ENCODE measurements at regions not wholly inside any gene's neighbourhood (a gene's known extent, or its start where the extent isn't known, plus 50 kb on each side); places are given as distances from the start of the nearest gene placed in this dataset.

DNA sequence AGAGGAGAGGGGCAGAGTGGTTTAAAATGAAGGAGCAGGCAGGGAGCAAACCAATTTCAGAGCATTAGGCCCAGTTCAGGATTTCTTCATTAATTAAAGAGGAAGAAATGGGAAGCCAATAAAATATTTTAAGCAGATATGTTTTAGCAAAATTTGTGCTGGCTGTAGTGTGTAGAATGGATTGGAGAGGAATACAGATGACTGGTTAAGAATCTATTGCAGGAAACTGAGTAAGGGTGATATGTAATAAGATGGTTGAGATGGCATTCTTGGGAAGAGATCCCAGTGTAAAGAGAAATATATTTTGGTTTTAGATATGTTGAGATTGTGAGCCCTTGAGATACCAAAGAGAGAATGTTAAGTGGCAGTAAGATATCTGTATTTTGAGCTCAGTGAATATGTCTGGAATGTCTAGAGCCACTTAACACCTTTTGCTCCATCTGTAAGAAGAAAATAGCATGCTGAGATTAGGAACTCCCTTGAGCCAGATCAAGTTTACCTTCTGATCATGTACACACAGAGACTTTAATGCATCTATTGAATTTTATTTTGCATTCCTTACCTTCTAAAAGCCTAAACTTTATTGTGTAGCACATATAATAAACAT is 79.5 kb upstream of the SLC27A6 start:
- no peaks in the 10 kb centered on the region for H3K36me3 Mint-ChIP-seq (ENCODE audit: low read depth)
- H3K27me3 Mint-ChIP-seq (ENCODE audit: low read depth, poor library complexity) = peaks cover 5% of the 10 kb centered on the region
- TF ChIP-seq, protein P1, sequence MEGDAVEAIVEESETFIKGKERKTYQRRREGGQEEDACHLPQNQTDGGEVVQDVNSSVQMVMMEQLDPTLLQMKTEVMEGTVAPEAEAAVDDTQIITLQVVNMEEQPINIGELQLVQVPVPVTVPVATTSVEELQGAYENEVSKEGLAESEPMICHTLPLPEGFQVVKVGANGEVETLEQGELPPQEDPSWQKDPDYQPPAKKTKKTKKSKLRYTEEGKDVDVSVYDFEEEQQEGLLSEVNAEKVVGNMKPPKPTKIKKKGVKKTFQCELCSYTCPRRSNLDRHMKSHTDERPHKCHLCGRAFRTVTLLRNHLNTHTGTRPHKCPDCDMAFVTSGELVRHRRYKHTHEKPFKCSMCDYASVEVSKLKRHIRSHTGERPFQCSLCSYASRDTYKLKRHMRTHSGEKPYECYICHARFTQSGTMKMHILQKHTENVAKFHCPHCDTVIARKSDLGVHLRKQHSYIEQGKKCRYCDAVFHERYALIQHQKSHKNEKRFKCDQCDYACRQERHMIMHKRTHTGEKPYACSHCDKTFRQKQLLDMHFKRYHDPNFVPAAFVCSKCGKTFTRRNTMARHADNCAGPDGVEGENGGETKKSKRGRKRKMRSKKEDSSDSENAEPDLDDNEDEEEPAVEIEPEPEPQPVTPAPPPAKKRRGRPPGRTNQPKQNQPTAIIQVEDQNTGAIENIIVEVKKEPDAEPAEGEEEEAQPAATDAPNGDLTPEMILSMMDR (IDR thresholded peaks at IDR 0.05) = no peak
- H3K4me1 Mint-ChIP-seq = no peaks in the 10 kb centered on the region
- H3K9me3 Mint-ChIP-seq = peaks cover 17% of the 10 kb centered on the region
- no peak overlapping the region for H3K27ac Mint-ChIP-seq
- no peak for DNase-seq
- H3K4me3 Mint-ChIP-seq = no peak overlapping the region

DNA sequence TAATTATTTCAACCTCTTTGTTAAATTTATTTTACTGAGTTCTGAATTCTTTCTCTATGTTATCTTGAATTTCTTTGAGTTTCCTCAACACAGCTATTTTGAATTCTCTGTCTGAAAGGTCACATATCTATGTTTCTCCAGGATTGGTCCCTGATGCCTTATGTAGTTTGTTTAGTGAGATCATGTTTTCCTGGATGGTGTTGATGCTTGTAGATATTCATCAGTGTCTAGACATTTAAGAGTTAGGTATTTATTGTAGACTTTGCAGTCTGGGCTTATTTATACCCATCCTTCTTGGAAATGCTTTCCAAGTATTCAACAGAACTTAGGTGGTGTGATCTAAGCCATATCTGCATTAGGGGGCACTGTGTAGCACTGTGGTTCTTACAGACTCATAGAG is 70.2 kb upstream of the SLC27A6 start:
- no peak overlapping the region for H3K27ac Mint-ChIP-seq
- H3K4me3 Mint-ChIP-seq = no peak overlapping the region
- TF ChIP-seq, protein P1 (IDR thresholded peaks at IDR 0.05) = no peak
- H3K9me3 Mint-ChIP-seq = peaks cover 8% of the 10 kb centered on the region
- DNase-seq = no peak
- H3K36me3 Mint-ChIP-seq (ENCODE audit: low read depth) = no peaks in the 10 kb centered on the region
- H3K27me3 Mint-ChIP-seq (ENCODE audit: low read depth, poor library complexity) = peaks cover 10% of the 10 kb centered on the region
- H3K4me1 Mint-ChIP-seq = no peaks in the 10 kb centered on the region

DNA sequence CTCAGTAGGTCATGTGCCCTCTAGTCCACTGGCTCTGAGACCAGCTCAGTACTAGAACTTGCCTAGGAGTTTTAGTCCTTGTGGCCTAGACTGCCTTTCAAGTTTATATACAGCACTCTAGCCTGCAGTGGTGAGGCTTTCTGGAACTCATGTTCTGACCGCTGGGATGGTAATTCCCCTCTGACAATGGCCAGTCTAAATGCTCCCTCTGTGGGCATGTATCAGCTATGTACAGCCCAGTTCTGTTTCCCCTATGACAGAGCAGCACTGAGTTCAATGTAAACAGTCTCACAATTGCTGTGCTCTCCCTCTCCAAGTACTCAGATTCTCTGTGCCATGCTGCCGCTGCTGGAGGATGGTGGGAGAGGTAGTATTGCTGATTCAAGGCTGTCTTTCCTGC is 68.6 kb upstream of the SLC27A6 start:
- H3K27ac Mint-ChIP-seq = no peak overlapping the region
- H3K4me3 Mint-ChIP-seq = no peak overlapping the region
- peaks cover 8% of the 10 kb centered on the region for H3K9me3 Mint-ChIP-seq
- no peaks in the 10 kb centered on the region for H3K36me3 Mint-ChIP-seq (ENCODE audit: low read depth)
- TF ChIP-seq, protein P1 (IDR thresholded peaks at IDR 0.05) = no peak
- DNase-seq = no peak
- H3K27me3 Mint-ChIP-seq (ENCODE audit: low read depth, poor library complexity) = peaks cover 10% of the 10 kb centered on the region
- H3K4me1 Mint-ChIP-seq = no peaks in the 10 kb centered on the region

DNA sequence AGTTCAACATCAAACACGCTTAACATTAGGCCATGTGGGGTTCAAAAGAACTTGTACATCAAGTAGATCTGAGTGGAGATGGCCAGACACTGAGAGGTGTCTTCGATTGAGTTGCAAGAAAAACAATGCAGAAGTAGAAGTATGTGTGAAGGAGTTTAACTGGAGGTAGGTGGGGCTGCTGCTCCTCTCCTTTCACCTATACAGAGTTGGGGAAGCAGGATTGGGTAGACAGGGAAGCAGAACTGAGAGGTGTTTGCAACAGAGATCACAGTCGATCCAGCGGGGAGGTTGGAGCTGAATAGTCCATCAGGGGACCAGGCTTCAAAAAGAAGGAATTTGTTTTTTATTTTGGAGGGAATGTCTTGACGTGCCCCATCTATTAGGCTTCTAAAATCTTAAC is 61.7 kb upstream of the SLC27A6 start:
- Mint-ChIP-seq H3K9me3 (no peaks in the 10 kb centered on the region), H3K27me3 (ENCODE audit: low read depth, poor library complexity) (no peaks in the 10 kb centered on the region), H3K4me1 (no peaks in the 10 kb centered on the region), H3K4me3 (no peak overlapping the region), H3K27ac (no peak overlapping the region), H3K36me3 (ENCODE audit: low read depth) (no peaks in the 10 kb centered on the region)
- DNase-seq = no peak
- TF ChIP-seq, protein P1 (IDR thresholded peaks at IDR 0.05) = no peak

DNA sequence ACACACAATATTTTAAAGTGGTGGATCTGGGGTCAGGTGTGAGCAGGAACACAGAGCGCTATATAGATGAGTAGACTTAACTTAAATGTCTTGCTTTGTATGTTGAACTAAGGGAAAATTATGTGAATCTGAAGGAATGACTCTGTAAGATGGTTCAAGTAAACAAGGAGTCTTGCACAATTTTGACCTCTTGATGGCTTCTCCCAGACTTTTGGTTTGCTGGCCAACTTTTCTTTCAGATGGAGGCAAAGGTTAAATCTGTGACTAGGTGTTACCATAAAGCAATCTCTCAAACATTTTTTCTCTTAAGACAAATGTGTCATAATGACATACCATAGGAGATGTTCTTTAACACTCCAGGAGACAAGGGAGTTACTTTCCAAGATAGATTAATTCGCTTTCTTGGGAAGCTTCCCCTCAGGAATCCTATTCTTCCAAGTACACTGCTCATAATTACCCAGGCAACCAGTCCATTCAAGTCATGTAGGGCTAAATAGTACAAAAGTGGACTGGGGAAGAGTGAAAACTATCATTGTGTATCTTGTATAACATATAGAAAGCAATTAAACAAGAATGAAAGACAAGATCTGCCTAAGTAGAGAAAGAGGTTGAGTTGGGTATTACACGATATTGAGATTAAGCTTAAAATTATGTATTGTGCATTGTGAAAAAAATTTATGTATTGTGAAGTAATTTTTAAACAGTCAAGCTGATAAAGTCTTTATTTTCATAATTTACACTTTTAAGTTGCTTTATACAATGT is 60.3 kb upstream of the SLC27A6 start:
- no peak for DNase-seq
- TF ChIP-seq, protein P1 (IDR thresholded peaks at IDR 0.05) = no peak
- Mint-ChIP-seq H3K4me1 (no peaks in the 10 kb centered on the region), H3K27ac (no peak overlapping the region), H3K27me3 (ENCODE audit: low read depth, poor library complexity) (no peaks in the 10 kb centered on the region), H3K36me3 (ENCODE audit: low read depth) (no peaks in the 10 kb centered on the region), H3K4me3 (no peak overlapping the region), H3K9me3 (no peaks in the 10 kb centered on the region)
